HG02981 (cell line): ENCODE measurements at regions not wholly inside any gene's neighbourhood (a gene's known extent, or its start where the extent isn't known, plus 50 kb on each side); places are given as distances from the start of the nearest gene placed in this dataset.
A peak's percentile ranks its signal among the peaks of the same experiment; 100 is the strongest.

Experiments used
- ATAC-seq: cut with Tn5 transposase; IDR thresholded peaks from one replicate; pipeline ENCODE4 v1.9.1; 2021; ENCODE audit warnings: mild to moderate bottlenecking, moderate library complexity; ENCODE audit not compliant: unreplicated experiment

- ATAC-seq: no peak
Measured at GRCh38 chr2:57862727-57863126, 183.9 kb upstream of the VRK2 start.

GRCh38 chr2:57864926-57865325 lies 181.7 kb upstream of the VRK2 start:
- ATAC-seq: no peak

- ATAC-seq: no peak
Measured at GRCh38 chr2:57867730-57868129, 178.9 kb upstream of the VRK2 start.

DNA sequence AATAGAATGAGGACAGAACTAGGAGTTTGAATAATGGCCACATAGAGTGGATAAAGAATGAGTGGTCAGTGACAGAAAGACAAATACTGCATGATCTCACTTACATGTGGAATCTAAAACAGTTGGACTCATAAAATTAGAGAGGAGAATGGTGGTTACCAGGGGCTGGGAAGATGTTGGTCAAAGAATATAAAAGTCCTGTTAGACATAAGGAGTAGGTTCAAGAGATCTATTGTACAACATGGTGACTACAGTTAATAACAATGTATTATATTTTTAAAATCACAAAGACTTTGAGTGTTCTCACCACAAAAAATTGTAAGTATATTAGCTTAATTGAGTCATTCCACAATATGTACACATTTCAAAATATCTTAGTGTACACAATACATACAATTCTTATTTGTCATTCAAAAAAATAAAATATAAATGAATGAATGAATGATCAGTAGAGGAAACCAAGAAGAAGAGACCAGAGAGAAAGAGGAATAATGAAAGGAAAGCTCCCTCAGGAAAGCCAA lies 177.9 kb upstream of the VRK2 start:
- ATAC-seq: no peak

- no peak for ATAC-seq
Measured at GRCh38 chr2:57869758-57870344, 176.8 kb upstream of the VRK2 start.

GRCh38 chr2:57876313-57876712 lies 170.3 kb upstream of the VRK2 start:
- ATAC-seq: peak; percentile 43

DNA sequence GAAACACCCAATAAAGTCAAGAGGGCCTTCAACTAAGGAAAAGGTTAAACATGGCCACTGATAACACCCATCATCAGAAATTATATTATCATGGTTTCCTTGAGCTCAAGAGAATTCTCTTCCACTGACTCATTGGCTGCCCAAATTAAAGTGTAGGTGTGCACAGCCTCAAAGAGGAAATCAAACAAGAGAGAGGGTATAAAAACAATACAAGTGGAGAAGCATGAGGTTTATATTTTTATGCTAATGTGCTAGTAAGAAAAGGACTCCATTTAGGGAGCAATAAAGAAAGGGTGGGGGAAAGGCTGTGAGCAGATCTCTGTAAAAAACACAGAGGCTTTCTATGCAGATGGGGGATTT lies 168.8 kb upstream of the VRK2 start:
- no peak for ATAC-seq

DNA sequence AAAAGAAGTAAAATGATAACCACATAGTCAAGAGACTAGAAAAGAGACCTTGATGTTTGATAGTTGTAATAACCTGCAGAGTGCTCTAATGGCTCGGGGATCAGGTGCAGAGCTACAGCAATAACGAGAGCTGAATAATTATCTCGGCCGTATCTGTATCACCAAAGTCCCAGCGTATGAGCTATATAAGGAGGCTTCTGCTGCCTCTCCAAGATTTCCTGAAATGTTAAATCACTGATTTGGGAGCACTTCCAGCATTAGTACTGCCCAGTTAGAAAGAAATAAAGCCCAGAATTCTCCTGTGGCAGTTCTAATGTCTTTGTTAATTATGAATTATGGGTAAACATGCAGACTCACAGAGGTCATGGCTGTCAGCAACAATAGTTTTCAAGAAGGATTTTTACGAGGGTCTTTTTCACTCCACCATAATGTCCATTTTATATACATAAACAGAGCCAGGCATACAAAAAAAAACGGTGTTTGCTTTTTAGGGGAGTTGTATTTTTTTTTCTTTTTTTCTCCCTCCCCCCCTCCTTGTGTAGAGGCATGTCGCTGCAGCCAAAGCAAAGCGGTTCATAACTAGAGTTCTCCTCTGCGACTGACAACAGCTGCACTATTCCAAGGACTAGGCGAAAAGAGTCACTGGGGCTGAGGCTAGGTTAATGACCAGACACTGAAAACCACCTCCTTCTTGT lies 168.3 kb upstream of the VRK2 start:
- no peak for ATAC-seq

DNA sequence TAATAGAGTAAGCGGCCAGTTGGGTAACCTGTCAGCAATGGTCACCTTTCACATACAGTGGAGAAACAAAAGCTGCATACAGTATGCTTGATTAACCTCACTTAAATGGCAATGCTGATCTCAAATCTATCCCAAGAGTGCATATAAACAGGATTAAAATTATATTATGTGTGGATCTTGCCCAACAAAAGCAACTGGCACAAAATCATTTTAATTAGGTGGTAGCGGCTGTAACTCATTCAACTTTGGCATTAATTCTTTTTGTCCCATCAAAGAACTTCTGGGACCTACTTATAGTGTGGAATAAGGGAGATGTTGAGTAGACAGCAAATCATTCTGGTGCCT lies 167.8 kb upstream of the VRK2 start:
- ATAC-seq: no peak

DNA sequence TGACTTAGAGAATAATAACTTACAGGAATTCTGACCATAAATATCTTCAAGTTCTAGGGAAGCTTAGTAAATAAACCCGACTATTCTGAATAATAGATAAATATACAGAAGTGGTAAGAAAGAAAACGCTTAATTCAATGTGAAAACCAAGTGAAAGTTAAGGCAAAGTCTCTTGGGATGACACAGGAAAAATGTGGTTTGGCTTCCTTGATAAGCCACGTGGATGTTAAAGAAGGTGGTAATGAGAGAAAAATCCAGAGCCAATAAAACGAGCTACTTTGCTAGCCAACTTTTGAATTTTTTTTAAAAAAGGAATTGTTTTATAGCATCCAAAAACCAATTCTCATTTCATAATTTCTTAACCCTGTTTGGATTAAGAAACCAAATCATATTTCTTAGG lies 166.2 kb upstream of the VRK2 start:
- no peak for ATAC-seq

DNA sequence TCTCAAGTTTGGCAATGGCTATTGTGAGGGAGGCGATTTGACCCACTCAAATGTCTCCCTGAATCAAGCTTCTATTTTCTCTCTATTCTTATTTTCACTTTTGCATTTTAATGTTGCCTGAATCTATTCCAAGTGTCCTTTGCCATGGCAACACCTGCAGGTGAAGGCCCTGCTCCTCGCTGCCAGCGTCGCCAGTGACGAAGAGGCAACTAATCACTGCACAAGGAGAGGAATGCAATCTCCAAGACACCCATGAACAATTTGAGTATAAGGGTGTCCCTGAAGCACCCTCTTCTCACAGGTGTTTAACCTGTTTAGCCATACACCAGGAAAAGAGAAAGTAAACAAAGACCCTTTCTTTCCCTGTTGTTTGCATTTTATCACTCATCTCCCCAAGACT lies 165.6 kb upstream of the VRK2 start:
- no peak for ATAC-seq

DNA sequence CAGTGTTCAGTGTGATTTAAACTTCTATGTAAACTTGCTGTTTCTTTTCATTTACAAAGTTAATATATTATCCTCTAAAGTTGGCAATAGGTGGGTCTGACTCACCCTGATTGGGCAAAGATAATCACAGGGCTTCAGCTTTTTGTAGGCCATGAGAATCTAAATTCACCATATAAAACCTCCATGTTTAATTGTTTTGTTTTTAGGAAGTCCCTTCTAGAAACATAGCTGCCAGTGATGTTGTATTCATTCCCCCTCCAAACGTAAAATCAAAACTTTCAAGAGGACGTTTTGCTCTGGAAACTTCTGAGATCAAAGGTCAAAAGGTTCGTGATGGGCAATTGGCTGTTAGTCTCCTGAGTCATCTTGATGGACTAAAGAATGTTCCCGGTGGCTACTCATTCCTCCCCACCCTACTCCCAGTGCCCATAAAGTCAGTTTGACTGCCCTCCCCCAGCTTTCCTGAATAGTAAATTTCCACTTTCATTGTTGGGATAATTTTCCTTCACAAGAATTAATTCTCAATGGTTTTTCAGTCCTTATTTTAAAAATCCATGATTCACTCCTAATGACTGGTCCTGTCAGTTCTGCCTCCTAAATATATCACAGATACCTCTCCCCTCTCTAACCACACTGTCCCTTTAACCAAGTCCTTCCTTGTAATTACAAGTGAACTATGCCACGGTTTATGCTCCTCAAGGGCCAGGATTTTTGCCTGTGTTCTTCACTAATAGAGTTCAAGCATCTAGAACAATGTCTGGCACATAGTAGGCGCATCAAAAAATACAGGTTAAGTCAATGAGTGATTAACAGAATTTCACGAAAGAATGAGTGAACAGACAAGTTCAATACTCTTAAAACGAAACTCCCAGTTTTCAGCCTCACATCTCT lies 164.4 kb upstream of the VRK2 start:
- ATAC-seq: no peak

DNA sequence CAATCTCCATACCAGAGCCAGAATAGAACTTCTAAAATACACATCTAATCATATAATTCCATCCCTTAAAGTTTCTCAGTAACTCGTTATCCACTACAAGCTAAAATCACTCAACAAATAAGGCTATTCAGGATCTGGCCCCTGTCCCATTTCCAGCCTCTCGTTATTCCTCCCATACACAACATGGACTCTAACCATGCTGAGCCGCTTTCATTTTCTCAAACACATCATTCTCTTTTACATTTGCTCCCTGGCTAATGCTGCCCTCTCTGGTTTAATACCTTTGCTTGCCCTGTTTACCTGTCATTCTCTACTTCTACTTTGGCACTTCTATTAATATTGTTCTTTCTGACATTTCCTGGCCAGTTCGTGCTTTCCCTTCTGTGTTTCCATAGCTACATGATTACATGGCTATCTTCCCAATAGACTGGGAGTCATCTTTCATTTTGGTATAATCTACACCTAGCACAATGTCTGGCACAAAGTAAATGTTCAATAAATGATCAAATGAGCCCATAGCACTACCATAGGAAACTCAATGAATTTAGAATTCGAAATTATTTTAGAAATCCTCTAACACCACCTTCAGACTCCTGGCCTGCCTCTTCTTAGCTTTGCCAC lies 163.6 kb upstream of the VRK2 start:
- no peak for ATAC-seq

GRCh38 chr2:57884281-57884680 lies 162.3 kb upstream of the VRK2 start:
- no peak for ATAC-seq

DNA sequence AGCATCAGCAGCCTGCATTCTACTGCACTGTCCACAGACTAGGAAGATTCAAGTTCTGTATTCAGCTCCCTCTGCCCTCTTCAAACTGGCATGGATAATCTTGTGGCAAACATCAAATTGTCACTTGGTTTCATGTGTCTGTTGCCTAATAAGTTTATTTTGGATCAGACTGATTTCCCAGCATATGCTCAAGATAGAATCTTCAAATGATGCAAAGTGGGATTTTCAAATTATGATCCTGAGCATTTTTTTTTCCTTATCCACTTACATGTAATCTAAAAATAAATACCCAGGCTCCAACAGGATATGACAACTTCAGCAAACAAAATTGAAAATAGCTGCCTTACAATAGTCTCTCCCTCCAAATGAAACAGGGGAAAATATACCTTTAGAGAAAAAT lies 160.9 kb upstream of the VRK2 start:
- ATAC-seq: no peak

DNA sequence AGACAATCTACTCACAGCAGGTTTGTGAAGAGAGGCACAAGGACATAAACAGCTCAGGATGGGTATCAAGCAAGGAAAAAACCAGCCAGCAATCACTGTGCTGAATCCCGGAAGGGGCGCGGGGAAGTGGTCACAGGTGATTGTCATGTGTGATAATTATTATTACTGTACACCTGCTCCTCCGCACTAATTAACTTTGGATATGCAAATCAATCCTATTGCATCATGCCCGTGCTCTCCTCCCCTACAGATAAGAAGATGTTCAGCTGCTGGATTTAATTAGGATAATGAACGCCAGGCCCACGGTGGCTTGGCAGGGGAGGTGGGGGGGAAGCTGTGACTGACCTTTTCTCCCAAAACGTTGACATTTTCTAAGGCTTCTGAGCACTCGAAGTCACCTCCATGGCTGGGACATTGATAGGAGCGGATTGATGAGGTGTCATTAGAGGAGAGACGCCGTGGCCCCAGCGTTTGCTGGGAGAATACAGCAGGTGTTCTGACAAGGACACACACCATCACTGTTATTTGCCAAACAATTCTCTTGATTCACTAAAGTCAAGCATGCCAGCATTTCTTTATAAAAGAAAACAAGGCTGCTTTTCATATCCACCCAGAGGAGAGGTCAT lies 160.3 kb upstream of the VRK2 start:
- ATAC-seq: no peak

GRCh38 chr2:57888463-57888862 lies 158.1 kb upstream of the VRK2 start:
- no peak for ATAC-seq

DNA sequence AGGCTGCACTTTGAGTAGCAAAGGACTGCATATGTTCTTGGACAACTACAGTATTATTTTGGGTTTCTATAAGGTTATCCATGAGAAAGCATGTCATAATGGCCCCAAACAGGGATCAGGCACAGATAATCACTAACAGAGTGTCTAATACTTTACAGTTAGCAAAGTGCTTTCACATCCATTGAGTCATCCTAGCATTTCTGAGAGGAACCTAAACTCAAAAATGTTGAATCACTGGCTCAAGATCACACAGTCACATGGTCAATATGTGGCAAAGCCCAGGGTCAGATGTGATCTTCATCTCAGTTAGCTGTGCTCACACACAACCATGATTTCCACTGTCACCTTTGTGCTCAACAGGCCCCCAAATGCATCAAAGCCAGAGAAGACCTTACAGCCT lies 156.1 kb upstream of the VRK2 start:
- ATAC-seq: peak; percentile 56

- ATAC-seq: no peak
Measured at GRCh38 chr2:57891086-57891712, 155.4 kb upstream of the VRK2 start.

GRCh38 chr2:57892920-57893319 lies 153.7 kb upstream of the VRK2 start:
- peak; percentile 56 for ATAC-seq

GRCh38 chr2:57893347-57893746 lies 153.3 kb upstream of the VRK2 start:
- ATAC-seq: no peak
